Neural cell (in vitro differentiated cells): ENCODE measurements at regions not wholly inside any gene's neighbourhood (a gene's known extent, or its start where the extent isn't known, plus 50 kb on each side); places are given as distances from the start of the nearest gene placed in this dataset.

Source experiments
- H2AFZ ChIP-seq: fragments of 200-600, 300-800 bp; sonication (generic), shearing (Covaris generic); 2 replicates; pipeline ENCODE4 v1.6.0; 2014; ENCODE audit warnings: low read depth, mild to moderate bottlenecking, antibody characterized with exemption, low read length, moderate library complexity
- H3F3A ChIP-seq: fragments of 200-600 bp; shearing (Covaris generic); 2 replicates; pipeline ENCODE4 v1.6.1; 2016; ENCODE audit warnings: mild to moderate bottlenecking, moderate library complexity, mixed read lengths, antibody characterized with exemption, low read length; ENCODE audit not compliant: insufficient read depth, poor library complexity, severe bottlenecking
- H3K27ac ChIP-seq: fragments of 200-600, 300-800 bp; sonication (generic), shearing (Covaris generic); 2 replicates; pipeline ENCODE4 v1.5.1; 2014; ENCODE audit warnings: mild to moderate bottlenecking, low read length, moderate library complexity
- H3K27me3 ChIP-seq: fragments of 300-800, 200-600 bp; sonication (generic), shearing (Covaris generic); 2 replicates; pipeline ENCODE4 v1.6.0; 2014; ENCODE audit warnings: mild to moderate bottlenecking, low read depth, low read length, moderate library complexity; ENCODE audit not compliant: insufficient read depth
- H3K36me3 ChIP-seq: fragments of 300-800, 200-600 bp; sonication (generic), shearing (Covaris generic); 2 replicates; pipeline ENCODE4 v1.5.1; 2014; ENCODE audit warnings: mild to moderate bottlenecking, antibody characterized with exemption, low read length, moderate library complexity; ENCODE audit not compliant: insufficient read depth
- H3K4me2 ChIP-seq: fragments of 300-800, 200-600 bp; sonication (generic), shearing (Covaris generic); 2 replicates; pipeline ENCODE4 v1.6.0; 2014; ENCODE audit warnings: mild to moderate bottlenecking, low read length
- H3K4me3 ChIP-seq: fragments of 300-800, 200-600 bp; sonication (generic), shearing (Covaris generic); 2 replicates; pipeline ENCODE4 v1.5.1; 2014; ENCODE audit warnings: mild to moderate bottlenecking, low read length, moderate library complexity
- H3K79me2 ChIP-seq: fragments of 200-600 bp; shearing (Covaris generic); replicated peaks from 2 replicates; pipeline ENCODE4 v1.6.0; 2014; ENCODE audit warnings: mild to moderate bottlenecking, low read length, moderate library complexity; ENCODE audit not compliant: insufficient read depth
- H3K9ac ChIP-seq: fragments of 300-800, 200-600 bp; sonication (generic), shearing (Covaris generic); 2 replicates; pipeline ENCODE4 v1.6.1; 2016; ENCODE audit warnings: mild to moderate bottlenecking, low read length, mixed read lengths
- H3K9me2 ChIP-seq: fragments of 200-600 bp; shearing (Covaris generic); 2 replicates; pipeline ENCODE4 v1.6.1; 2016; ENCODE audit warnings: mild to moderate bottlenecking, low read length, mixed read lengths; ENCODE audit not compliant: insufficient read depth
- H3K9me3 ChIP-seq: fragments of 200-600, 300-800 bp; sonication (generic), shearing (Covaris generic); 2 replicates; pipeline ENCODE4 v1.6.1; 2016; ENCODE audit warnings: mild to moderate bottlenecking, mixed run types, low read length, moderate library complexity, mixed read lengths
- H4K20me1 ChIP-seq: fragments of 200-600 bp; shearing (Covaris generic); 2 replicates; pipeline ENCODE4 v1.6.1; 2016; ENCODE audit warnings: mild to moderate bottlenecking, mixed run types; ENCODE audit not compliant: insufficient read depth
- CTCF ChIP-seq: fragments of 450-650 bp; IDR thresholded peaks from 2 replicates; pipeline ENCODE4 v1.5.1; 2014; ENCODE audit warnings: antibody characterized with exemption, mild to moderate bottlenecking, moderate library complexity; ENCODE audit not compliant: poor library complexity, severe bottlenecking
- EP300 ChIP-seq: fragments of 450-650 bp; conservative IDR thresholded peaks from 2 replicates; pipeline ENCODE4 v1.6.1; 2014; ENCODE audit warnings: antibody characterized with exemption, mild to moderate bottlenecking, moderate library complexity; ENCODE audit not compliant: poor library complexity, severe bottlenecking
- EZH2 ChIP-seq: fragments of 200-600, 300-800 bp; shearing (Covaris generic), sonication (generic); IDR thresholded peaks from 2 replicates; pipeline ENCODE4 v1.6.1; 2014; ENCODE audit warnings: antibody characterized with exemption, low read length, borderline replicate concordance, mild to moderate bottlenecking; ENCODE audit not compliant: insufficient read depth, poor library complexity, severe bottlenecking
- MXI1 ChIP-seq: fragments of 450-650 bp; conservative IDR thresholded peaks from 2 replicates; pipeline ENCODE4 v1.6.1; 2014; ENCODE audit warnings: antibody characterized with exemption, mild to moderate bottlenecking; ENCODE audit not compliant: poor library complexity, severe bottlenecking
- POLR2AphosphoS5 ChIP-seq: IDR thresholded peaks from 2 replicates; pipeline ENCODE4 v1.6.1; 2012
- RAD21 ChIP-seq: fragments of 450-650 bp; conservative IDR thresholded peaks from 2 replicates; pipeline ENCODE4 v1.6.1; 2014; ENCODE audit warnings: antibody characterized with exemption, mild to moderate bottlenecking, moderate library complexity
- REST ChIP-seq: IDR thresholded peaks from 2 replicates; pipeline ENCODE4 v1.6.1; 2012; ENCODE audit warnings: borderline replicate concordance
- SMC3 ChIP-seq: fragments of 450-650 bp; conservative IDR thresholded peaks from 2 replicates; pipeline ENCODE4 v1.6.1; 2014; ENCODE audit warnings: antibody characterized with exemption, mild to moderate bottlenecking, moderate library complexity; ENCODE audit not compliant: poor library complexity
- TAF1 ChIP-seq: IDR thresholded peaks from 2 replicates; pipeline ENCODE4 v1.6.1; 2012; ENCODE audit warnings: low read depth

- Histone ChIP-seq H2AFZ (no peak overlapping the region), H3F3A (no peaks in the 10 kb centered on the region), H3K9ac (no peak overlapping the region), H3K4me3 (no peak overlapping the region), H3K79me2 (no peaks in the 10 kb centered on the region), H4K20me1 (no peaks in the 10 kb centered on the region), H3K27ac (no peak overlapping the region), H3K9me2 (no peaks in the 10 kb centered on the region), H3K27me3 (no peaks in the 10 kb centered on the region), H3K4me2 (no peak overlapping the region), H3K9me3 (no peaks in the 10 kb centered on the region), H3K36me3 (no peaks in the 10 kb centered on the region)
- TF ChIP-seq MXI1, result no peak
- no peak for TF ChIP-seq REST
- TF ChIP-seq EP300, result no peak
- TF ChIP-seq CTCF, result no peak
- TF ChIP-seq POLR2AphosphoS5, result no peak
- TF ChIP-seq TAF1, result no peak
These were observed 68.6 kb upstream of the ADAMTS16 start for GRCh38 chr5:5071554-5071953.

- no peaks in the 10 kb centered on the region for H3K36me3 ChIP-seq
- no peak overlapping the region for H3K4me3 ChIP-seq
- H3K27me3 ChIP-seq, result no peaks in the 10 kb centered on the region
- H4K20me1 ChIP-seq, result no peaks in the 10 kb centered on the region
- TF ChIP-seq TAF1 (no peak), MXI1 (no peak), REST (no peak), EP300 (no peak), POLR2AphosphoS5 (no peak), SMC3 (no peak), RAD21 (no peak), CTCF (no peak), EZH2 (no peak)
- no peak overlapping the region for H3K4me2 ChIP-seq
- no peaks in the 10 kb centered on the region for H3K79me2 ChIP-seq
- H2AFZ ChIP-seq, result no peak overlapping the region
- H3K9me3 ChIP-seq, result no peaks in the 10 kb centered on the region
- H3K9ac ChIP-seq, result no peak overlapping the region
- H3F3A ChIP-seq, result no peaks in the 10 kb centered on the region
- no peaks in the 10 kb centered on the region for H3K9me2 ChIP-seq
- H3K27ac ChIP-seq, result no peak overlapping the region
These were observed 62.9 kb upstream of the ADAMTS16 start for GRCh38 chr5:5077236-5077635.
